Endodermal cell (in vitro differentiated cells): ENCODE measurements at regions not wholly inside any gene's neighbourhood (a gene's known extent, or its start where the extent isn't known, plus 50 kb on each side); places are given as distances from the start of the nearest gene placed in this dataset.
"Not testable (repeated sequence)": the region's sequence is repeated elsewhere in the genome, so short reads cannot be mapped to it uniquely, and the experiment has no call there.

Experiments used
- DNase-seq: peaks from one replicate; pipeline ENCODE4 v3.0.0-alpha.2; 2017
- H3K27ac ChIP-seq: 2 replicates; pipeline ENCODE4 v1.5.1; 2013; ENCODE audit warnings: mild to moderate bottlenecking, low read depth, low read length, moderate library complexity
- H3K27me3 ChIP-seq: 2 replicates; pipeline ENCODE4 v1.6.1; 2013; ENCODE audit warnings: mild to moderate bottlenecking, low read length, moderate library complexity; ENCODE audit not compliant: insufficient read depth, control insufficient read depth, poor library complexity, severe bottlenecking
- H3K36me3 ChIP-seq: 2 replicates; pipeline ENCODE4 v1.7.0; 2013; ENCODE audit warnings: mild to moderate bottlenecking, low read length, moderate library complexity; ENCODE audit not compliant: control insufficient read depth, insufficient read depth
- H3K4me1 ChIP-seq: one replicate; pipeline ENCODE4 v1.7.0; 2013; ENCODE audit warnings: low read length; ENCODE audit not compliant: control insufficient read depth, insufficient read depth
- H3K4me3 ChIP-seq: 2 replicates; pipeline ENCODE4 v1.5.1; 2013; ENCODE audit warnings: mild to moderate bottlenecking, low read length, moderate library complexity
- H3K9ac ChIP-seq: 2 replicates; pipeline ENCODE4 v1.6.1; 2013; ENCODE audit warnings: mild to moderate bottlenecking, low read length, moderate library complexity; ENCODE audit not compliant: poor library complexity, severe bottlenecking; ENCODE audit errors: extremely low read depth
- H3K9me3 ChIP-seq: 2 replicates; pipeline ENCODE4 v1.6.1; 2013; ENCODE audit warnings: mild to moderate bottlenecking, low read length, moderate library complexity; ENCODE audit not compliant: control insufficient read depth
- H3K27ac Mint-ChIP-seq: 2 replicates; pipeline ENCODE4 v1.8.0; 2020; ENCODE audit warnings: mixed read lengths
- H3K27me3 Mint-ChIP-seq: 2 replicates; pipeline ENCODE4 v1.8.0; 2021; ENCODE audit warnings: mild to moderate bottlenecking, mixed read lengths; ENCODE audit not compliant: insufficient read depth
- H3K36me3 Mint-ChIP-seq: 2 replicates; pipeline ENCODE4 v1.8.0; 2020; ENCODE audit warnings: low read depth, mixed read lengths
- H3K4me1 Mint-ChIP-seq: 2 replicates; pipeline ENCODE4 v1.8.0; 2020; ENCODE audit warnings: mixed read lengths
- H3K4me3 Mint-ChIP-seq: 2 replicates; pipeline ENCODE4 v1.8.0; 2020; ENCODE audit warnings: mild to moderate bottlenecking, moderate library complexity, mixed read lengths
- H3K9me3 Mint-ChIP-seq: 2 replicates; pipeline ENCODE4 v1.8.0; 2020; ENCODE audit warnings: mild to moderate bottlenecking, mixed read lengths
- WGBS, 2 experiments: methylation state at CpG; one replicate each; pipeline versions ENCODE4 v1.1.5 to v1.1.7; 2013; ENCODE audit warnings: missing lambda C conversion rate in 2 of 2, mixed read lengths in 1 of 2; ENCODE audit not compliant: insufficient coverage in 1 of 2, insufficient read length in 1 of 2; 5-methylcytosine and 5-hydroxymethylcytosine counted together
- TF ChIP-seq, protein P1 (sequence below): fragments of 200-600 bp; sonication (generic); conservative IDR thresholded peaks from 2 replicates; pipeline ENCODE4 v1.5.0; 2021; ENCODE audit warnings: antibody characterized with exemption, mild to moderate bottlenecking

DNA sequence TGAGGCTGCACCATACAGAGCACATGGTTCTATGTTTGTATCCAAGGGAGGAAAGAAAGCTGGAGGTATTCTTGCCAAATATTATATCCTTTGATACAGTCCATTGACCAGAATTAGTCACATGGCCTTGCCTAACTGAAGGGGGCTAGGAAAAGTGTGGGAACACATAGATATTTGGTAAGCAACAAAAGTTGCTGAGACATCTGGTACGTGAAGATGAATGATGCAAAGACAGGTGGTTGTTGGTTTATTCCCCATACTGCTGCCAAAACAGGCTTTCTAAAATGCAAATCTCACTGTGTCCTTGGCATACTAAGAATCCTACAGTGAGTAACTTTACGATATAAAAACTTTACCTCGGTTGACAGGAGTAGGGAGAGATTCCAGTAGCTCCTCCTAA, 162.2 kb downstream of the VGLL3 start:
- H3K27ac Mint-ChIP-seq, result no peak overlapping the region
- H3K4me1 ChIP-seq, result no peaks in the 10 kb centered on the region
- TF ChIP-seq, protein P1, sequence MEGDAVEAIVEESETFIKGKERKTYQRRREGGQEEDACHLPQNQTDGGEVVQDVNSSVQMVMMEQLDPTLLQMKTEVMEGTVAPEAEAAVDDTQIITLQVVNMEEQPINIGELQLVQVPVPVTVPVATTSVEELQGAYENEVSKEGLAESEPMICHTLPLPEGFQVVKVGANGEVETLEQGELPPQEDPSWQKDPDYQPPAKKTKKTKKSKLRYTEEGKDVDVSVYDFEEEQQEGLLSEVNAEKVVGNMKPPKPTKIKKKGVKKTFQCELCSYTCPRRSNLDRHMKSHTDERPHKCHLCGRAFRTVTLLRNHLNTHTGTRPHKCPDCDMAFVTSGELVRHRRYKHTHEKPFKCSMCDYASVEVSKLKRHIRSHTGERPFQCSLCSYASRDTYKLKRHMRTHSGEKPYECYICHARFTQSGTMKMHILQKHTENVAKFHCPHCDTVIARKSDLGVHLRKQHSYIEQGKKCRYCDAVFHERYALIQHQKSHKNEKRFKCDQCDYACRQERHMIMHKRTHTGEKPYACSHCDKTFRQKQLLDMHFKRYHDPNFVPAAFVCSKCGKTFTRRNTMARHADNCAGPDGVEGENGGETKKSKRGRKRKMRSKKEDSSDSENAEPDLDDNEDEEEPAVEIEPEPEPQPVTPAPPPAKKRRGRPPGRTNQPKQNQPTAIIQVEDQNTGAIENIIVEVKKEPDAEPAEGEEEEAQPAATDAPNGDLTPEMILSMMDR, result no peak
- WGBS, 2 experiments, result 96 to 100% methylated on average over 3 of the region's 3 CpGs
- no peaks in the 10 kb centered on the region for H3K36me3 ChIP-seq
- H3K27me3 ChIP-seq, result no peaks in the 10 kb centered on the region
- no peaks in the 10 kb centered on the region for H3K9me3 Mint-ChIP-seq
- no peaks in the 10 kb centered on the region for H3K9me3 ChIP-seq
- DNase-seq, result no peak
- H3K27me3 Mint-ChIP-seq, result no peaks in the 10 kb centered on the region
- H3K9ac ChIP-seq, result no peak overlapping the region
- no peaks in the 10 kb centered on the region for H3K36me3 Mint-ChIP-seq
- no peaks in the 10 kb centered on the region for H3K4me1 Mint-ChIP-seq
- H3K27ac ChIP-seq, result no peak overlapping the region
- H3K4me3 ChIP-seq, result no peak overlapping the region
- H3K4me3 Mint-ChIP-seq, result no peak overlapping the region

DNA sequence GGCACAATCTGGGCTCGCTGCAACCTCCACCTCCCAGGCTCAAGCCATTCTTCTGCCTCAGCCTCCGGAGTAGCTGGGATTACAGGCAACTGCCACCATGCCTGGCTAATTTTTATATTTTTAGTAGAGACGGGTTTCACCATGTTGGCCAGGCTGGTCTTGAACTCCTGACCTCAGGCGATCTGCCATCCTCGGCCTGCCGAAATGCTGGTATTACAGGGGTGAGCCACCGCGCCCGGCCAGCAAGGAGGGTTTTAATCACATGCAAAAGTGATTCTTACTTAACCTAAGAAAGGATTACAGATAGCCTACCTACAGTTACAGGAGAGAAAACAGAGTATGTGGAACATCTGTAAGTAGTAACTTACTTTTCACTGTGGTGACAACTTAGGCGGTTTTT, 163.4 kb downstream of the VGLL3 start:
- H3K4me3 Mint-ChIP-seq, H3K4me3 ChIP-seq, H3K27ac ChIP-seq, H3K4me1 Mint-ChIP-seq, DNase-seq, H3K36me3 ChIP-seq, H3K4me1 ChIP-seq, H3K9me3 Mint-ChIP-seq, H3K9me3 ChIP-seq, H3K27me3 ChIP-seq, H3K27me3 Mint-ChIP-seq, H3K27ac Mint-ChIP-seq, H3K9ac ChIP-seq, H3K36me3 Mint-ChIP-seq: not testable (repeated sequence)
- WGBS, 2 experiments, result 96 to 97% methylated on average over 3 to 10 of the region's 10 CpGs

DNA sequence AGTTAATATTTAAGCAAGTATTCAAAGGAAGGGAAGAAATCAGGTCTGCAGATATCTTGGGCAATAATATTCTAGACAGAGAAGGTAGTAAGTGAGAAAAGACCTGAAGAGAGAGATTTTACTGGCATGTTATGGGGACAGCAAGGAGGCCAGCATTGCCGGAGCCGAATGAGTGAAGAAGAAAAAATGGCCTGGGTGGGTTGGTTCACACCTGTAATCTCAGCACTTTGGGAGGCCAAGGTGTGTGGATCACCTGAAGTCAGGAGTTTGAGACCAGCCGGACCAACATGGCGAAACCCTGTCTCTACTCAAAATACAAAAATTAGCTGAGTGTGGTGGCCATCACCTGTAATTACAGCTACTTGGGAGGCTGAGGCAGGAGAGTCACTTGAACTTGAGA, 164.7 kb downstream of the VGLL3 start:
- TF ChIP-seq, protein P1, result peak; percentile 21
- peaks cover 13% of the 10 kb centered on the region for H3K9me3 Mint-ChIP-seq
- Histone ChIP-seq H3K9me3 (no peaks in the 10 kb centered on the region), H3K27me3 (no peaks in the 10 kb centered on the region), H3K4me3 (no peak overlapping the region), H3K4me1 (no peaks in the 10 kb centered on the region), H3K27ac (no peak overlapping the region), H3K36me3 (no peaks in the 10 kb centered on the region), H3K9ac (no peak overlapping the region)
- no peak overlapping the region for H3K4me3 Mint-ChIP-seq
- DNase-seq, result no peak
- H3K36me3 Mint-ChIP-seq, result no peaks in the 10 kb centered on the region
- H3K27me3 Mint-ChIP-seq, result no peaks in the 10 kb centered on the region
- no peak overlapping the region for H3K27ac Mint-ChIP-seq
- 97 to 98% methylated on average over 4 of the region's 4 CpGs for WGBS, 2 experiments
- H3K4me1 Mint-ChIP-seq, result no peaks in the 10 kb centered on the region

DNA sequence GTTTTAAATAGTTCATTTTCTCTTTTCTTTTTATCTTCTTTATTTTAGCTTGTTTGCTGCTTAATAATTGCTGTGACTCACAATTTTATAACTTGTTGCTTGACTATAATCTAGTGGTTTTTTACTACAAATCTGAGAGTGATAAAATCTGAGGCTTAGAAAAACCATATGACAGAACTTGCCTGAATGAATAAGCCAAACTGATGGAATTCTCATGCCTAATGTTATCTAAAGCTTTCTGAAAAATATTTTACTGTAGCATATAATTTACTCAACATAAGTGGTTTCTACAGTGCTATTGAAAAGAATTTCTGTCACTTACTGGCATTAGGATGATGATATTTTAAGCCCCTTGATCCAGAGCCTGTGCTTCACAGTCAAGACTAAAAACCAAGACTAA, 175.1 kb downstream of the VGLL3 start:
- no peak for DNase-seq
- Histone ChIP-seq H3K4me1 (no peaks in the 10 kb centered on the region), H3K9ac (no peak overlapping the region), H3K27me3 (no peaks in the 10 kb centered on the region), H3K27ac (peak overlapping the region; percentile 0), H3K9me3 (no peaks in the 10 kb centered on the region), H3K4me3 (no peak overlapping the region), H3K36me3 (no peaks in the 10 kb centered on the region)
- TF ChIP-seq, protein P1, result no peak
- H3K27me3 Mint-ChIP-seq, result no peaks in the 10 kb centered on the region
- no peak overlapping the region for H3K4me3 Mint-ChIP-seq
- H3K36me3 Mint-ChIP-seq, result no peaks in the 10 kb centered on the region
- H3K27ac Mint-ChIP-seq, result no peak overlapping the region
- peaks cover 5% of the 10 kb centered on the region for H3K4me1 Mint-ChIP-seq
- H3K9me3 Mint-ChIP-seq, result peaks cover 3% of the 10 kb centered on the region
